Loucy (cell line): ENCODE measurements at regions not wholly inside any gene's neighbourhood (a gene's known extent, or its start where the extent isn't known, plus 50 kb on each side); places are given as distances from the start of the nearest gene placed in this dataset.

ENCODE experiments used
- CTCF ChIP-seq: fragments of 200-600 bp; sonication (generic); conservative IDR thresholded peaks from 2 replicates; pipeline ENCODE4 v1.5.1; 2014; ENCODE audit warnings: mild to moderate bottlenecking, antibody characterized with exemption, low read length
- EZH2phosphoT487 ChIP-seq: fragments of 200-600 bp; IDR thresholded peaks from 2 replicates; pipeline ENCODE4 v1.6.1; 2018; ENCODE audit warnings: antibody characterized with exemption, mild to moderate bottlenecking, moderate library complexity, borderline replicate concordance

GRCh38 chr16:87047221-87048037 lies 269.8 kb downstream of the C16orf95 start:
- TF ChIP-seq CTCF (no peak), EZH2phosphoT487 (no peak)
